Neural progenitor cell (in vitro differentiated cells): ENCODE measurements at regions not wholly inside any gene's neighbourhood (a gene's known extent, or its start where the extent isn't known, plus 50 kb on each side); places are given as distances from the start of the nearest gene placed in this dataset.

Experiments
- DNase-seq: peaks from one replicate; pipeline ENCODE4 v3.0.0-alpha.2; 2016; ENCODE audit warnings: low spot score
- H2AFZ ChIP-seq: fragments of 200-600 bp; sonication (generic); replicated peaks from 2 replicates; pipeline ENCODE4 v1.6.1; 2016; ENCODE audit warnings: antibody characterized with exemption
- H3F3A ChIP-seq: fragments of 200-600 bp; sonication (generic); 2 replicates; pipeline ENCODE4 v1.6.1; 2016; ENCODE audit warnings: antibody characterized with exemption, low read depth
- H3K27ac ChIP-seq: fragments of 200-600 bp; sonication (generic); 2 replicates; pipeline ENCODE4 v1.5.1; 2016; ENCODE audit warnings: mild to moderate bottlenecking
- H3K27me3 ChIP-seq: fragments of 200-600 bp; sonication (generic); 2 replicates; pipeline ENCODE4 v1.6.1; 2016; ENCODE audit warnings: mild to moderate bottlenecking, moderate library complexity
- H3K36me3 ChIP-seq: fragments of 200-600 bp; sonication (generic); 2 replicates; pipeline ENCODE4 v1.5.1; 2016
- H3K4me1 ChIP-seq: fragments of 200-600 bp; sonication (generic); 2 replicates; pipeline ENCODE4 v1.6.1; 2016; ENCODE audit warnings: mixed run types
- H3K4me2 ChIP-seq: fragments of 200-600 bp; sonication (generic); 2 replicates; pipeline ENCODE4 v1.6.1; 2016
- H3K4me3 ChIP-seq: fragments of 200-600 bp; sonication (generic); 2 replicates; pipeline ENCODE4 v1.5.1; 2016
- H3K79me2 ChIP-seq: fragments of 200-600 bp; sonication (generic); 2 replicates; pipeline ENCODE4 v1.6.1; 2016; ENCODE audit warnings: low read depth
- H3K9ac ChIP-seq: fragments of 200-600 bp; sonication (generic); 2 replicates; pipeline ENCODE4 v1.6.1; 2016
- H3K9me3 ChIP-seq: fragments of 200-600 bp; sonication (generic); 2 replicates; pipeline ENCODE4 v1.5.1; 2016; ENCODE audit warnings: low read depth
- H4K20me1 ChIP-seq: fragments of 200-600 bp; sonication (generic); 2 replicates; pipeline ENCODE4 v1.6.1; 2016; ENCODE audit warnings: low read depth
- H3K27ac Mint-ChIP-seq: 3 replicates; pipeline ENCODE4 v1.8.0; 2021; ENCODE audit warnings: mixed read lengths
- H3K27me3 Mint-ChIP-seq: 2 replicates; pipeline ENCODE4 v1.8.0; 2022; ENCODE audit warnings: low read depth, mild to moderate bottlenecking, inconsistent platforms, moderate library complexity, mixed read lengths; ENCODE audit not compliant: insufficient read depth
- H3K36me3 Mint-ChIP-seq: 3 replicates; pipeline ENCODE4 v1.8.0; 2021; ENCODE audit warnings: mixed read lengths
- H3K4me1 Mint-ChIP-seq: 3 replicates; pipeline ENCODE4 v1.8.0; 2021; ENCODE audit warnings: mixed read lengths
- H3K4me3 Mint-ChIP-seq: 3 replicates; pipeline ENCODE4 v1.8.0; 2021; ENCODE audit warnings: mild to moderate bottlenecking, moderate library complexity, mixed read lengths
- H3K9me3 Mint-ChIP-seq: 3 replicates; pipeline ENCODE4 v1.8.0; 2020; ENCODE audit warnings: mixed read lengths
- EZH2 ChIP-seq: fragments of 200-600 bp; sonication (generic); IDR thresholded peaks from 2 replicates; pipeline ENCODE4 v1.6.1; 2017; ENCODE audit warnings: antibody characterized with exemption, mild to moderate bottlenecking, moderate library complexity
- EZH2phosphoT487 ChIP-seq: fragments of 200-600 bp; sonication (generic); IDR thresholded peaks from 2 replicates; pipeline ENCODE4 v1.6.1; 2017; ENCODE audit warnings: antibody characterized with exemption
- TF ChIP-seq, protein P1 (sequence below): fragments of 200-600 bp; sonication (generic); IDR thresholded peaks from 2 replicates; pipeline ENCODE4 v1.5.1; 2017; ENCODE audit warnings: antibody characterized with exemption, mild to moderate bottlenecking

DNA sequence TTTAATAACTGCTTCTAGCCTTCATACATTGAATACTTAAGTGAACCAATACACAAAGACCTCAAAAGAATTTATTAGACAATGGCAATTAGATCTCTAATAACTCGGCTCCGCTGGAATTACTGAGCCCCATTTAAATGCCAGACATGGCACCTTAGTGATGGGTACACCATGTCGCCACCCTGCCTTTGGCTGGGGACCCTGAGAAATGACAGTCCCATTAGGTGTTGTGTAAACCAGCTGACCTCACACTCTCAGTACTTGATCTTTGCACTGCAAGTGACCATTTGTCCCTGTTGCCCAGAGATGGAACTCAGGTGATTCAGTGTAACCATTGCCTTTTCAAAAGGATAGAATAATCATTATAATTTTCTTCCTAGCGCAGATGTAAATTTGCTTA lies 144.6 kb upstream of the SMARCAD1 start:
- Mint-ChIP-seq H3K27ac (peak overlapping the region; percentile 72), H3K4me3 (no peak overlapping the region)

DNA sequence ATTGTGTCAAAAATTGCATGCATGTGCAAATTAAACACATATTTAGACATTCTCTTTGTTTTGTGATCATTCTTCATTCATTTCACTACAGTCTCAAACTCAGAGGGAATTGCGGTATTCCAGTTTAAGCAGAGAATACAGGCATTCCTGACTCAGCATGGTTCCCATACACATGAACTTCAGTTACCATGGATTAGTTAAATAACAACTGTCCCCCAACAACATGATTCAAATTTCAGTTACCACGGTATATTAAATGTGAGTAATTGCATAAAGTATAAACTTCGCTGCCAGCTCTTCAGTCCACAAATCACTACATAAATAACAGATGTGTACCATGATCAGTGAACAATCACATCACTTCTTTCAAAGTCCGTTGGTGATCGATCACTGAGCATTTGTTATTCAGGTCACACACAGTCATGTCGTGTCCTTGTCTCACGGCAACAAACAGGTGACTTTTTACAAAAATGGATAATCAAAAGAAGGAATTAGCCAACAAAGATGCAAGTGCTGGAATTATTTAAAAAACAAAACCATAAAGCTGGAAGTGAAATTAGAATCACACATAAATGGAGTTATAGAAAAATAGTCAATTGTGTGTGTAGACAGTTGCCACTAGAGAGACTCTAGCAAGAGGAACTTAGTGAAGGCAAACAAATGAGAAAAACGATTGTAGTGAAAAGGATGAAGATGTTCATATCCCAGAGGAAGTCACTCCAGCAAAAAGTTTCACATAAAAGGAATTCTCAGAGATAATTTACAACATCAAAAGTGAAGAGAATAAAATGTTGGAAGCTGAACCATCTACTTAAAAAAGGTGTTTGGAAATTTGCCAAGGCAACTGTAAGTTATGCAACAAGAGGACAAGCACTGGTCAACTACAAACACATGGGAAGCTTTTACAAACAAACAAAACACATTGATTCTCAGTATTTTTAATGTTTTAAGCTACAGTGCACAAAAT lies 138.6 kb upstream of the SMARCAD1 start:
- no peak overlapping the region for H2AFZ ChIP-seq
- H3K4me1 ChIP-seq = no peaks in the 10 kb centered on the region
- no peaks in the 10 kb centered on the region for H3K9me3 ChIP-seq
- TF ChIP-seq EZH2 (no peak), EZH2phosphoT487 (no peak)
- TF ChIP-seq, protein P1, sequence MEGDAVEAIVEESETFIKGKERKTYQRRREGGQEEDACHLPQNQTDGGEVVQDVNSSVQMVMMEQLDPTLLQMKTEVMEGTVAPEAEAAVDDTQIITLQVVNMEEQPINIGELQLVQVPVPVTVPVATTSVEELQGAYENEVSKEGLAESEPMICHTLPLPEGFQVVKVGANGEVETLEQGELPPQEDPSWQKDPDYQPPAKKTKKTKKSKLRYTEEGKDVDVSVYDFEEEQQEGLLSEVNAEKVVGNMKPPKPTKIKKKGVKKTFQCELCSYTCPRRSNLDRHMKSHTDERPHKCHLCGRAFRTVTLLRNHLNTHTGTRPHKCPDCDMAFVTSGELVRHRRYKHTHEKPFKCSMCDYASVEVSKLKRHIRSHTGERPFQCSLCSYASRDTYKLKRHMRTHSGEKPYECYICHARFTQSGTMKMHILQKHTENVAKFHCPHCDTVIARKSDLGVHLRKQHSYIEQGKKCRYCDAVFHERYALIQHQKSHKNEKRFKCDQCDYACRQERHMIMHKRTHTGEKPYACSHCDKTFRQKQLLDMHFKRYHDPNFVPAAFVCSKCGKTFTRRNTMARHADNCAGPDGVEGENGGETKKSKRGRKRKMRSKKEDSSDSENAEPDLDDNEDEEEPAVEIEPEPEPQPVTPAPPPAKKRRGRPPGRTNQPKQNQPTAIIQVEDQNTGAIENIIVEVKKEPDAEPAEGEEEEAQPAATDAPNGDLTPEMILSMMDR = no peak
- H3K36me3 Mint-ChIP-seq = peaks cover 4% of the 10 kb centered on the region
- H3K79me2 ChIP-seq = no peaks in the 10 kb centered on the region
- H3K9me3 Mint-ChIP-seq = peaks cover 8% of the 10 kb centered on the region
- no peak overlapping the region for H3K4me3 ChIP-seq
- no peaks in the 10 kb centered on the region for H4K20me1 ChIP-seq
- H3K4me2 ChIP-seq = no peak overlapping the region
- H3K27ac Mint-ChIP-seq = peak overlapping the region; percentile 81
- no peak overlapping the region for H3K9ac ChIP-seq
- peaks cover 17% of the 10 kb centered on the region for H3K4me1 Mint-ChIP-seq
- peak overlapping the region; percentile 54 for H3K4me3 Mint-ChIP-seq
- no peak for DNase-seq
- no peaks in the 10 kb centered on the region for H3K36me3 ChIP-seq
- no peaks in the 10 kb centered on the region for H3K27me3 ChIP-seq
- no peaks in the 10 kb centered on the region for H3F3A ChIP-seq
- peaks cover 2% of the 10 kb centered on the region for H3K27me3 Mint-ChIP-seq
- no peak overlapping the region for H3K27ac ChIP-seq

More for the DNA sequence above, 144.6 kb upstream of the SMARCAD1 start:
- Mint-ChIP-seq H3K27me3 (peaks cover 2% of the 10 kb centered on the region), H3K36me3 (peaks cover 4% of the 10 kb centered on the region), H3K9me3 (peaks cover 8% of the 10 kb centered on the region), H3K4me1 (peaks cover 26% of the 10 kb centered on the region)
- no peak overlapping the region for H3K9ac ChIP-seq
- TF ChIP-seq, protein P1 = no peak
- TF ChIP-seq EZH2 (no peak), EZH2phosphoT487 (no peak)
- no peaks in the 10 kb centered on the region for H3K79me2 ChIP-seq
- DNase-seq = no peak
- H3K9me3 ChIP-seq = no peaks in the 10 kb centered on the region
- no peak overlapping the region for H2AFZ ChIP-seq
- H3K4me3 ChIP-seq = no peak overlapping the region
- no peaks in the 10 kb centered on the region for H3F3A ChIP-seq
- H3K4me1 ChIP-seq = no peaks in the 10 kb centered on the region
- no peak overlapping the region for H3K27ac ChIP-seq
- no peaks in the 10 kb centered on the region for H3K27me3 ChIP-seq
- no peaks in the 10 kb centered on the region for H3K36me3 ChIP-seq
- no peaks in the 10 kb centered on the region for H4K20me1 ChIP-seq
- H3K4me2 ChIP-seq = no peak overlapping the region

GRCh38 chr4:94076498-94076897 lies 131.2 kb upstream of the SMARCAD1 start:
- H3K79me2 ChIP-seq = no peaks in the 10 kb centered on the region
- H3K27ac ChIP-seq = no peak overlapping the region
- Mint-ChIP-seq H3K9me3 (peaks cover 13% of the 10 kb centered on the region), H3K4me1 (no peaks in the 10 kb centered on the region), H3K36me3 (no peaks in the 10 kb centered on the region), H3K27me3 (peaks cover 2% of the 10 kb centered on the region), H3K27ac (no peak overlapping the region), H3K4me3 (no peak overlapping the region)
- TF ChIP-seq, protein P1 = no peak
- TF ChIP-seq EZH2phosphoT487 (no peak), EZH2 (no peak)
- no peak for DNase-seq
- H3K4me2 ChIP-seq = no peak overlapping the region
- no peak overlapping the region for H3K9ac ChIP-seq
- no peaks in the 10 kb centered on the region for H3F3A ChIP-seq
- H3K4me3 ChIP-seq = no peak overlapping the region
- no peaks in the 10 kb centered on the region for H4K20me1 ChIP-seq
- H3K36me3 ChIP-seq = no peaks in the 10 kb centered on the region
- no peaks in the 10 kb centered on the region for H3K4me1 ChIP-seq
- no peak overlapping the region for H2AFZ ChIP-seq
- H3K27me3 ChIP-seq = no peaks in the 10 kb centered on the region
- no peaks in the 10 kb centered on the region for H3K9me3 ChIP-seq
